DOHH2 (cell line): ENCODE measurements at regions not wholly inside any gene's neighbourhood (a gene's known extent, or its start where the extent isn't known, plus 50 kb on each side); places are given as distances from the start of the nearest gene placed in this dataset.

Source experiments
- H3F3A ChIP-seq: fragments of 200-600 bp; sonication (generic), shearing (Covaris generic); 2 replicates; pipeline ENCODE4 v1.6.0; 2016; ENCODE audit warnings: antibody characterized with exemption, mild to moderate bottlenecking; ENCODE audit not compliant: control insufficient read depth, insufficient read depth
- H3K27ac ChIP-seq: fragments of 200-600 bp; sonication (generic); 2 replicates; pipeline ENCODE4 v1.5.1; 2014; ENCODE audit warnings: low read depth, mild to moderate bottlenecking, low read length, moderate library complexity
- H3K27me3 ChIP-seq: fragments of 200-600 bp; sonication (generic); 2 replicates; pipeline ENCODE4 v1.6.1; 2014; ENCODE audit warnings: mild to moderate bottlenecking, low read length, mixed read lengths; ENCODE audit not compliant: control insufficient read depth
- H3K36me3 ChIP-seq: fragments of 200-600 bp; sonication (generic); 2 replicates; pipeline ENCODE4 v1.6.1; 2014; ENCODE audit warnings: mild to moderate bottlenecking, low read length, moderate library complexity, mixed read lengths; ENCODE audit not compliant: control insufficient read depth
- H3K4me1 ChIP-seq: fragments of 200-600 bp; sonication (generic); 2 replicates; pipeline ENCODE4 v1.6.1; 2014; ENCODE audit warnings: mild to moderate bottlenecking, low read length, mixed read lengths; ENCODE audit not compliant: control insufficient read depth
- H3K4me2 ChIP-seq: fragments of 200-600 bp; sonication (generic); 2 replicates; pipeline ENCODE4 v1.6.0; 2014; ENCODE audit warnings: mild to moderate bottlenecking, low read length, moderate library complexity
- H3K4me3 ChIP-seq: fragments of 200-600 bp; sonication (generic); 2 replicates; pipeline ENCODE4 v1.5.1; 2014; ENCODE audit warnings: mild to moderate bottlenecking, low read length, mixed read lengths
- H3K79me2 ChIP-seq: fragments of 200-600 bp; sonication (generic); 2 replicates; pipeline ENCODE4 v1.6.1; 2014; ENCODE audit warnings: mild to moderate bottlenecking, low read length, mixed read lengths; ENCODE audit not compliant: control insufficient read depth
- H3K9me2 ChIP-seq: fragments of 200-600 bp; sonication (generic); replicated peaks from 2 replicates; pipeline ENCODE4 v1.6.1; 2014; ENCODE audit warnings: mild to moderate bottlenecking, low read length, mixed read lengths; ENCODE audit not compliant: control insufficient read depth
- H3K9me3 ChIP-seq: fragments of 200-600 bp; sonication (generic); 2 replicates; pipeline ENCODE4 v1.6.1; 2014; ENCODE audit warnings: antibody characterized with exemption, low read length, mixed read lengths; ENCODE audit not compliant: control insufficient read depth, insufficient read depth
- H4K20me1 ChIP-seq: fragments of 200-600 bp; sonication (generic); 2 replicates; pipeline ENCODE4 v1.6.0; 2014; ENCODE audit warnings: low read depth, mild to moderate bottlenecking, antibody characterized with exemption, low read length, moderate library complexity; ENCODE audit not compliant: control insufficient read depth, insufficient read depth
- EZH2phosphoT487 ChIP-seq: fragments of 200-600 bp; sonication (generic); IDR thresholded peaks from 2 replicates; pipeline ENCODE4 v1.6.1; 2017; ENCODE audit warnings: borderline replicate concordance, mild to moderate bottlenecking, antibody characterized with exemption, low read length, moderate library complexity, mixed read lengths
- TF ChIP-seq, protein P1 (sequence below): fragments of 200-600 bp; sonication (generic); IDR thresholded peaks from one replicate; pipeline ENCODE4 v1.5.1; 2014; ENCODE audit warnings: antibody characterized with exemption, mild to moderate bottlenecking, low read depth, low read length; ENCODE audit not compliant: poor library complexity, severe bottlenecking

DNA sequence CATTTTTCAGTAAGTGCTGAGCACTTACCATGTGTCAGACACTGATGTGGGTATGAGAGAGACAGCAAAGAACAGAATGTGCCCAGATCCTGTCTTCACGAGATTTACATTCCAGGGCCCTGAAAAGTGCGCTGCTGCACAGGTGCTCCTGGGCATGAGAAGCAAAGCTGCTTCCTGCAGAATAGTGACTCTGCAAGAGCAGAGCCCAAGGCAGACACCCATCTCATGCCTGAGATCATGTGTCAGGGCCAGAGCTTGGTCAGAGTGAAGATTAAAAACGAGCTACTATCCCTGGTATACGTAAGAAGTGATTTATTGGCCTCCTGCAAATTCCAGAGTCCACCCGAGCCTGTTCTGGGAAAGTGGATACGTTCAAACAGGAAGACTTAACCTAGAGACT is 824.4 kb downstream of the GRID1 start:
- Histone ChIP-seq H3K27ac (no peak overlapping the region), H4K20me1 (no peaks in the 10 kb centered on the region), H3K36me3 (no peaks in the 10 kb centered on the region), H3F3A (no peaks in the 10 kb centered on the region), H3K9me2 (no peaks in the 10 kb centered on the region), H3K4me1 (no peaks in the 10 kb centered on the region), H3K4me3 (no peak overlapping the region), H3K79me2 (no peaks in the 10 kb centered on the region), H3K4me2 (no peak overlapping the region), H3K27me3 (no peaks in the 10 kb centered on the region), H3K9me3 (no peaks in the 10 kb centered on the region)
- TF ChIP-seq, protein P1, sequence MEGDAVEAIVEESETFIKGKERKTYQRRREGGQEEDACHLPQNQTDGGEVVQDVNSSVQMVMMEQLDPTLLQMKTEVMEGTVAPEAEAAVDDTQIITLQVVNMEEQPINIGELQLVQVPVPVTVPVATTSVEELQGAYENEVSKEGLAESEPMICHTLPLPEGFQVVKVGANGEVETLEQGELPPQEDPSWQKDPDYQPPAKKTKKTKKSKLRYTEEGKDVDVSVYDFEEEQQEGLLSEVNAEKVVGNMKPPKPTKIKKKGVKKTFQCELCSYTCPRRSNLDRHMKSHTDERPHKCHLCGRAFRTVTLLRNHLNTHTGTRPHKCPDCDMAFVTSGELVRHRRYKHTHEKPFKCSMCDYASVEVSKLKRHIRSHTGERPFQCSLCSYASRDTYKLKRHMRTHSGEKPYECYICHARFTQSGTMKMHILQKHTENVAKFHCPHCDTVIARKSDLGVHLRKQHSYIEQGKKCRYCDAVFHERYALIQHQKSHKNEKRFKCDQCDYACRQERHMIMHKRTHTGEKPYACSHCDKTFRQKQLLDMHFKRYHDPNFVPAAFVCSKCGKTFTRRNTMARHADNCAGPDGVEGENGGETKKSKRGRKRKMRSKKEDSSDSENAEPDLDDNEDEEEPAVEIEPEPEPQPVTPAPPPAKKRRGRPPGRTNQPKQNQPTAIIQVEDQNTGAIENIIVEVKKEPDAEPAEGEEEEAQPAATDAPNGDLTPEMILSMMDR, result no peak
- no peak for TF ChIP-seq EZH2phosphoT487

DNA sequence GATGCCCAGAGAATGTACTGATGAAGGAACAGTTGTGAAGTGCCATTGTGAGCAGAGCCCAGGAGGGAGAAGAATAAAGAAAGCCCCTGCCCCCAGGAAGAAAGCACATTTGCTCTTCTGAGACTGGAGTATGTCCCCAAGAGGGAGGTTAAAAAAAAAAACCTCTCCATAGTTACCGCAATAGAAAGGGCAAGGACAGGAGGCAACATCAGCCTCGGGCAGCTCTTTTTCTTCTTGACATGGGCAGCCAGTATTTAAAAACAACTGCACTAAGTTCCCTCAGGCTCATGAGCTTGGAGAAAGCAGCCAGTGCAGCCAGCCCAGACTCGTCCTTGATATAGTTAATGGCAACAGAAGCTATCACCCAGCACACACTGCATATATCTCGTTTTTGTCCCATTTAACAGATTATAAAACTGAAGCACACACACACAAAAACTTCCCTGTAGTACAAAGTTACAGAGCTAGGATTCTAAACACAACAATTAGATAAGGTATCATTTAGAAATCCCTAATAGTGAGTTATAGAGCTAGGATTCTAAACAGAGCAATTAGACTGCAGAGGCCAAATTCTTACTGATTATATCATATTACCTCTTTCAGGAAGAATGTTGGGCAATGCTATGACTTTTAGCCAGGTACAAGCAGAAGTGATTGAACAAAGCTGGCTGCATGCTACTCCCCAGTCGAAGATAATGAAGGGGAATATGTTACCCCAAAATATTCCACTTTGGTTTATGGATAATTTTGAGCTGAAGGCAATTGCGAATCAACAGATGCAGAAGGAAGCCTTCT is 823.5 kb downstream of the GRID1 start:
- no peaks in the 10 kb centered on the region for H3K27me3 ChIP-seq
- TF ChIP-seq, protein P1, result no peak
- TF ChIP-seq EZH2phosphoT487, result no peak
- no peaks in the 10 kb centered on the region for H3K4me1 ChIP-seq
- no peak overlapping the region for H3K27ac ChIP-seq
- H4K20me1 ChIP-seq, result no peaks in the 10 kb centered on the region
- no peaks in the 10 kb centered on the region for H3K36me3 ChIP-seq
- H3K9me3 ChIP-seq, result no peaks in the 10 kb centered on the region
- H3K79me2 ChIP-seq, result no peaks in the 10 kb centered on the region
- H3K4me3 ChIP-seq, result no peak overlapping the region
- H3K4me2 ChIP-seq, result no peak overlapping the region
- H3F3A ChIP-seq, result no peaks in the 10 kb centered on the region
- no peaks in the 10 kb centered on the region for H3K9me2 ChIP-seq

DNA sequence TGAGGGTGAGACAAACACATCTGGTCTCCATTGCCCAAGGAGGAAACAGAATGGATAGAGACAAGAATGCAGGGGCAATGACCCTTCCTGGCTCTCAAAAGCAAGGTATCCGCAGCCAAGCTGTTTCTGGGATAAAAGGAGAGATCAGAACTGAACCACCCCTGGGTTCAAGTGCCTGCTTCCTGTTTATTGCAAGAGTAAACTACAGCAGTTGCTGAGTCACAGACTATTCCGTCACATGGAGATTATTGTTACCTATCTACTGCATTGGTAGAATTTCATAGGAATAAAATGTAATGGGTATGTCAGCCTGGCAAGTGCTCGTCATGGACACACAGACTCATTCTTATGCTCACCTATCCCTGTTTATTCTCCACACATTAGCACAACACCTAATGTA is 821.6 kb downstream of the GRID1 start:
- Histone ChIP-seq H3K9me2 (no peaks in the 10 kb centered on the region), H3F3A (no peaks in the 10 kb centered on the region), H3K4me1 (no peaks in the 10 kb centered on the region), H3K27me3 (no peaks in the 10 kb centered on the region), H3K36me3 (no peaks in the 10 kb centered on the region), H4K20me1 (no peaks in the 10 kb centered on the region), H3K4me3 (no peak overlapping the region), H3K27ac (no peak overlapping the region), H3K79me2 (no peaks in the 10 kb centered on the region), H3K4me2 (no peak overlapping the region), H3K9me3 (no peaks in the 10 kb centered on the region)
- TF ChIP-seq, protein P1, result no peak
- TF ChIP-seq EZH2phosphoT487, result no peak
